NCI-H187 treated with DMSO at 0.1 percent for 48 hours (cell line): ENCODE measurements at regions not wholly inside any gene's neighbourhood (a gene's known extent, or its start where the extent isn't known, plus 50 kb on each side); places are given as distances from the start of the nearest gene placed in this dataset.
"Not testable (repeated sequence)": the region's sequence is repeated elsewhere in the genome, so short reads cannot be mapped to it uniquely, and the experiment has no call there.

ENCODE experiments used
- DNase-seq: peaks from one replicate; lab custom pipeline; 2025; lab: John Stamatoyannopoulos, UW

GRCh38 chr14:71328183-71328582 is 420.9 kb downstream of the PCNX1 start:
- DNase-seq, result no peak

GRCh38 chr14:71328954-71329353 is 421.7 kb downstream of the PCNX1 start:
- no peak for DNase-seq

- DNase-seq, result no peak
These were observed 424.1 kb downstream of the PCNX1 start for GRCh38 chr14:71331403-71331802.

DNA sequence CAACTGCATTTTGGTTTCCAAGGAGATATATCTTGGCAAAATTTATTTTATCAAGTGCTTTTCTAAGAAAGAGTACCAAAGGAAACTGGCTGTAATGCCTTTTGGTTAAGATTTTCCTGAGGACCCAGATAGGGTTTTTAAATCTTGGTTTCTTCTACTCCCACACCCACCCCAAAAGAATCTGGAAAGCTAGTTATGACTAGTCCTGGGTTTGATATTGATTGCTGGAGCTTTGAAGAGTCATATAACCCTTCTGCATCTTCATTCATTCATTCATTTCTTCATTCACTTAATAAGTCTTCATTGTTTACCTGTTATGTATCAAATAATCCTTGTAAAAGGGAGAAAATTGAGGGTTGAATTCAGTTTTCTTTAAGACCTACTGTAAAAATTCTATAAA is 425.2 kb downstream of the PCNX1 start:
- no peak for DNase-seq

GRCh38 chr14:71333705-71334104 is 426.4 kb downstream of the PCNX1 start:
- no peak for DNase-seq

DNA sequence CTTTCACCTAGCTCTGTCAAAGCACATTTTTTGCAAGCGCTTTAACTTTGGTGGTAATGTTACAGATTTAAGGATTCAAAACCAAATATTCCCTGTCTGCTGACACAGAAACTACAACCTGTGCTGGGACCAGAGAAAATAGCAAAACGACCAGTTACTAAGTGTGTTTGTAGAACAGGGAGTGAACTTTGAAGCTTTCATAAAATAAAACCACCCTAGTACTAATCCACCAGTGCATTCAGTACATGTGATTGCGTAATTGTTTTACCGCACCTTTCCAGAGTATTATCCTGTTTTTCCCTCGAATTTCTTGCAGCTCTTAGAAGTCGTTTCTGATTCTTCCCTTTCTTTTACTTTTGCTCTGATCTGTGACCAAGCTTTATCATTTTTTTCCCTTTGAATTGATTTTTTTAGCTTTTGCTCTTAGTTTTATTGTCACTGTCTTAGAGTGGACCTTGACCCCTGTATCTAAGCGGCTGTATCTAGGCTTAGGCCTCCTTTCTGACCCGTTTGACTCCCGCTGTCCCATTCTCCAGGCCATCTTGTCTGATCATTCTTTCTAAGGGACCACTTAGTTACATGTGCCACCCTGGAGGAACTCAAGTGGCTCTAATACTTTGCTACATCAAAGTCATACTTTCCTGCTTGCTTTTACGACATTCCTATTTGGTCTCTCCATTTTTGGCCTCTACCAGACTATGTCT is 429.4 kb downstream of the PCNX1 start:
- DNase-seq, result no peak

DNA sequence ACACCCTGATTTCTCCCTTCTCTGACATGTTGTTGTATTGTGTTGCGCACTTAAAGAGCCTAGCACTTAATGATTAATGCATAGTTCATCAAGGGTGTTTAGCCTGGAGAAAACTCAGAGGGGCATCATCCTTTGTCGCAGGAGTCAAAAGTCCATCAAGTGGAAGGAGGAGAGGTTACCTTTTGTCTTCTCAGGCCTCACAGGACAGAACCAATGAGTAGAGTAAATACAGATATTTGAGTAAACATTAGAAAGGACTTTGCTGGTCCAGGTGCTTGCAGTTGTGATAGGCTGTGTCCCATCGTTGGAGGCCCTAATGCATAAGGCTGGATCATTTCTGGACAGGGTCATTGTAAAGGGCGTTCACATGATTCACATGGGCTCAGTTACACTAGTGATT is 430.9 kb downstream of the PCNX1 start:
- no peak for DNase-seq

DNA sequence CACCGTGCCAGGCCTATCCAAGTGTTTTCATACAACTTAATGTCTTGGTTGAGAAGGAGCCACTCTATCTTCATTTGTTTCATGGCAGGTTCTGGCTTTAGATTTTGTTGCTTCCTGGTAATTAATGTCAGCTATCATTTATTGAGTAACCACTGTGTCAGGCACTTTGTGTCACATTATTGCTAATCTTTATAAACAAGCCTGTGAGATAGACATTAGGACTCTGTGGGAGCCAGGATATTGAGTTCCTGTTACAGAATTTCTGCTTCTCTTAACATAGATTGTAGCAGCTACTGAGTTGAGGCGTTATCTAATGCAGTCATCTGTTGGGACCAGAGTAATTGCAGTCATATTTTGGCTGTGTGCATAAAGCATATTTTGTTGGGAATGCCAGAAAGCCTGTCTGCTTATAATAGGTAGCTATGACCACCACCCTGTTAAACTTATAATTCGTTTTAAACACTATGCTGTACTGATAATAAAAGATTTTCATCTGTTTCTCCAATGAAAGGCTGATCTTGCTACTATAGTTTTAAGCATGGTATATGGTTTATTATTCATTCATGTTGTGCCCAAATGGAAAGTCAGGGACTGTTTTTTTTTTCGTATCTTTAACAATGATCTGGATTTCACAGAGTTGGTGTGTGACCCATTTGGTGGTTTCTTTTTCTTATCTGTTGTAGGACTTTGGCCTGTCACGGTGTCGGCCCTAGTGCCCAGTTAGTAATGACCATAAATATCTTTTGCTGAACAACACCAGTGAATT is 432.6 kb downstream of the PCNX1 start:
- no peak for DNase-seq

DNA sequence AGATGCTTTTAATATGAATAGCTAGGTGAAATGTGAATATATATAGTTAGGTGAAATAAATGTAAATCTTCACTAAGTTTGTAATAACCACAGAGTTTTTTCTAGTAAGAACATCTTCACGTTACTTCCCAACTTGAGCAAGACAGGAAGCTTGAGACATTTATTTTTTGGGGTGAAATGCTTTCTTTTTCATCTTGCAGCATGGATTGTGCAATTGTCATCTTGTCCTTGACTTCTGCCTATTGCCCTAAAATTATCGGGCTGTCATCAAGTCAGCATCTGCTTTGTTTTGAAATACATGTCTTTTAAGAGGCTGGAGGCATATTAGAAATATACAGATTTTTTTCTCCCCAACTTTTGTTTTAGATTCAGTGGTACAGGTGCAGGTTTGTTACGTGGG is 433.9 kb downstream of the PCNX1 start:
- no peak for DNase-seq

- DNase-seq, result no peak
These were observed 436.5 kb downstream of the PCNX1 start for GRCh38 chr14:71343724-71344123.

DNA sequence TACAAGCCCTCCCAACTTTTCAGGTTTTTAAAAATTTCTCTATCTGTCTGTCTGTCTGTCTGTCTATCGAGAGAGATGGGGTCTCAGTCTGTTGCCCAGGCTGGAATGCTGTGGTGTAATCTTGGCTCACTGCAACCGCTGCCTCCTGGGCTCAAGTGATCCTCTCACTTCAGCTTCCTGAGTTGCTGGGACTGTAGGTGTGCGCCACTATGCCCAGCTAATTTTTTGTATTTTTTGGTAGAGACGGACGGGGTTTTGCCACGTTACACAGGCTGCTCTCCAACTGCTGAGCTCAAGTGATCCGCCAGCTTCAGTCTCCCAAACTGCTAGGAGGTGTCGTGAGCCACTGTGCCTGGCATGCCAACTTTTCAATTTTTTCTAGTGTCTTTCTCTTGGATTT is 437.2 kb downstream of the PCNX1 start:
- DNase-seq, result no peak

DNA sequence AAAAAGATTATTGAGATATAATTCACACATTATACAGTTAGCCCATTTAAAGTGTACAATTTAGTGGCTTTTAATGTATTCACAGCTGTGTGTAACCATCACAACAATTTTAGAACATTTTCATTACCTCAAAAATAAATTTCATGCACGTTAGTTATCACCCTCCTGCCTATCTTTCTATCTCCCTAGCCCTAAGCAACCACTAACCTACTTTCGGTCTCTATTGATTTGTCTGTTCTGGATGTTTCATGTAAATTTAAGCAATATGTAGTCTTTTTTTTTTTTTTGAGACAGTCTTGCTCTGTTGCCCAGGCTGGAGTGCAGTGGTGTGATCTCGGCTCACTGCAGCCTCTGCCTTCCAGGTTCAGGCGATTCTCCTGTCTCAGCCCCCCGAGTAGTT is 439.4 kb downstream of the PCNX1 start:
- no peak for DNase-seq

DNA sequence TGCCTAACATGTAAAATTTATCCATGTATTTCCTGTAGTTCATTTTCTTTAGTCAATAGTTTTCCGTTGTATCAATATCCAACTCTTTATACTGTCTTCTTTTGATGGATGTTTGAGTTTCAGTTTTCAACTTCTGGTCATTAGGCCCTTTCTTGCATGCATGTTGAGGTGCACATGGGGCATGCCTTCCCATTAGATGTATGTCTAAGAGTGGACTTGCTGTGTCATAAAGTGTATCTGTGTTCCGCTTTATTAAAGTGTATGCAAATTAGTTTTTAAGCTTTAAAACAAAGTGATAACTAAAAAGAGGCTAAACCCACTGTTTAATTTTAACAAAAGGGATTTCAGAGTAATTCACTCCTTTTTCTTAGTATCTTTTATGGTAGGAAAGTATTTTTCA is 441.1 kb downstream of the PCNX1 start:
- DNase-seq, result no peak

- no peak for DNase-seq
These were observed 441.6 kb downstream of the PCNX1 start for GRCh38 chr14:71348817-71349216.

- no peak for DNase-seq
These were observed 446.9 kb downstream of the PCNX1 start for GRCh38 chr14:71354142-71354541.

GRCh38 chr14:71354801-71355200 is 447.5 kb downstream of the PCNX1 start:
- DNase-seq, result no peak

DNA sequence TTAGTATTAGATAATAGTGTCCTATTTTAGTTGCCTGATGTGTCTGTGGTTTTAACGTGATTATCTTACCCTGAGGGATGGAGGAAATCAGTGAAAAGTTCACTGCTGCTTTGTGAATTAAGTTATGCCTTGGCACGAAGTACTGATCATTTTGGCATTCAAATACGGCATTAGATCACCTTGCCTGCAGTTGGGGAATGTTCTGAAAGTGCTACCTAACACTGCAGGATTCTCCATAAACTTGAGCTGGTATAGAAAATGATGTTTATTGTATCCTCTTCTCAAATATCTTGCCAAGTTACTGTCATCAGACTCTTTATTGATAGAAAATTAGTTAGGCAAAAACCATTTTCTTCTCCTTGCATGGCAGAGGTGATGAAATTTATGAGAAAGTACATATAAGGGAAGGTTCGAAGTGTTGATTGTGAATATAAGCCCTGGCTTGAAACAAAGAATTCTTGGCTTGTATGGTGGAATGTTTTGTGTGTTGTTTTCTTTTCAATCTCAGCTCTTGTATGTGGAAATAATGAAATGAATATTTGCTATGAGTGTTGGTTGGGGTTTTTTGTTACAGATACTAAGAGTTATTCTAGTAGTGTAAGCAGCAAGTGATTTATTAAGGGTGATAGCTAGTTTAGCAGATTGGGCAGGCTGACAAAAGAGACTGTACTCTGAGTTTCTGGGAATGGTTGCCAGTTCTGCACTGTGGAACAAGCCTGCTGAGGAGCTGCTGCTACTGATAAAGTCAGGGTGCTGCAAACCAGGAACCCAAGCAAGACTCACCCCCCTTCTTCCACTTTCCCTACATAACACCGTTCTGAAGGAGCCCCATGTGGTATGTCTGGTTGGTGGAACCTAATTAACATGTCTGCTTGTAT is 448.3 kb downstream of the PCNX1 start:
- DNase-seq, result no peak

- DNase-seq, result no peak
These were observed 451.1 kb downstream of the PCNX1 start for GRCh38 chr14:71358209-71358931.

GRCh38 chr14:71358932-71359421 is 451.7 kb downstream of the PCNX1 start:
- not testable (repeated sequence) for DNase-seq

- no peak for DNase-seq
These were observed 452.6 kb downstream of the PCNX1 start for GRCh38 chr14:71359823-71360222.

GRCh38 chr14:71361336-71361735 is 454.1 kb downstream of the PCNX1 start:
- no peak for DNase-seq

DNA sequence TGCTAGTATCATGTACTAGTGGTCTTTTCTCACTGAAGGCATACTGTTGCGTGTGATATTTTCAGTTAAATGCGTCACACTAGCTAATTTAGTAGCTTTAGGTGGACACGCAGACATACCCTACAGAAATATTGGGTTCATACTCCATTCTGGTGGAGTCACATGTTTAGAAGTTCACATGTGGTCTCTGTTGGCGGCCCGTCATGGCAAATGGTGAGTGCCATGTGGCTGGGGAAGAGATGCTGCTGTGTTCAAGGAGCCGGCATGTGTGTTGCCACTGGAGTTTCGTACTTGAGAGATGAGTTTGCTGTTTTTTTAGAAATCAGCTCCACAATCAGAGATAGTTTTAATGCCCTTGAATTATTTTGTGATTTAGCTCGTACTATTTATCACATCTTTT is 454.6 kb downstream of the PCNX1 start:
- no peak for DNase-seq
